ENCODE measurements at regions not wholly inside any gene's neighbourhood (a gene's known extent, or its start where the extent isn't known, plus 50 kb on each side); places are given as distances from the start of the nearest gene placed in this dataset.
"Not testable (repeated sequence)": the region's sequence is repeated elsewhere in the genome, so short reads cannot be mapped to it uniquely, and the experiment has no call there.

- no peak for DNase-seq (ENCODE audit: low spot score)
- TF ChIP-seq CTCF (IDR thresholded peaks at IDR 0.05) = no peak
- no peak overlapping the region for H3K4me3 ChIP-seq
Observed at GRCh38 chr1:233496993-233497392, 116.9 kb upstream of the KCNK1 start.

DNA sequence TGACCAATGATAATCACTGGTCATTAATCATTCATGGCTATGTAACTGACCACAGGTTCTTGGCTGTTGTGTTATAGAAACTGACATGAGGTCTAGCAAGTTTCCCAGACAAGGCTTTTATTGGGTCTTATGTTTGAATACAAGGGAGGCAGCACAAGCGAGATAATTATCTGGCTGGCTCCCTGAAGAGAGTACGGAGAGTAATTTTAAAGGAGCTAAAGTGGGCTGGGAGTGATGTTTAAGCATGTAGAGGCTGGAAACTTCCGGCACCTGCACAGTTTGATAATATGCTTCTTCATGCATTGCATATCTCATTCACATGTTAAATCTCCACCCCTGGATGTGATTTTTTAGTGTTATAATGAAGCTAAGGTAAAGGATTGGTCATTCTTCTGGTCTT, 116.2 kb upstream of the KCNK1 start:
- Histone ChIP-seq H3K36me3 (no peaks in the 10 kb centered on the region), H3K4me1 (no peaks in the 10 kb centered on the region), H3K9me3 (no peaks in the 10 kb centered on the region), H3K27ac (no peak overlapping the region), H3K4me3 (no peak overlapping the region), H3K27me3 (no peaks in the 10 kb centered on the region)
- no peak for TF ChIP-seq CTCF (IDR thresholded peaks at IDR 0.05)
- DNase-seq (ENCODE audit: low spot score) = no peak

More at GRCh38 chr1:233496993-233497392, 116.9 kb upstream of the KCNK1 start:
- Histone ChIP-seq H3K27ac (no peak overlapping the region), H3K27me3 (no peaks in the 10 kb centered on the region), H3K36me3 (no peaks in the 10 kb centered on the region), H3K9me3 (no peaks in the 10 kb centered on the region), H3K4me1 (no peaks in the 10 kb centered on the region)

- no peak for TF ChIP-seq CTCF (IDR thresholded peaks at IDR 0.05)
- no peaks in the 10 kb centered on the region for H3K36me3 ChIP-seq
- H3K27ac ChIP-seq = no peak overlapping the region
- no peaks in the 10 kb centered on the region for H3K4me1 ChIP-seq
- H3K27me3 ChIP-seq = no peaks in the 10 kb centered on the region
- no peaks in the 10 kb centered on the region for H3K9me3 ChIP-seq
- no peak overlapping the region for H3K4me3 ChIP-seq
- no peak for DNase-seq (ENCODE audit: low spot score)
Observed at GRCh38 chr1:233500106-233500505, 113.8 kb upstream of the KCNK1 start.

DNA sequence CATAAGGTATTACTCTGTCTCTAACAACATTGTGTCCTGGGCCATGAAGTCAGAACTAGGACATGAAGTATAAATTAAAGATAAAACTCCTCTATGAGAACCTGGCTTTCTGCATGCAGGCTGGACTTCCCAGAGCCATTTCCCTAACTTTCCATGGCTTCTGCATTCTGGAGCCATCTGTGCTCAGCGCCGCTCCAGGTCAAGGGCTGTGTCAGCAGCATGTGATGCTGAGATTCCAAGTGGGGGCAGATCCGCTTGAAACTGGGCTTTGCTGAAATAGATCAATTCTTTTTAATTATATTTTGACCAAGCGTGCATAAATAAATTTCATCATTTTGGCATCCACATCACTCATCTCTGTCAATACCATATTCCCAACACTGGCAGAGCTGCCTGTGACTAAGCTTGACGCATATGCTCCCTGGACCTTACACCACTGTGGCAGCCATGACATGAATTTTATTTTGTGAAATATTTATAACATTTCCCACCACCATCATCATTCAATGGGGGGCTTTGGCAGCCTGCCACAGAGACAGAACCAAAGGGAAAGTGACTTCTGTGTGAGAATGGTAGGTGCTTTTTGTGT, 110.4 kb upstream of the KCNK1 start:
- H3K4me3 ChIP-seq = no peak overlapping the region
- no peaks in the 10 kb centered on the region for H3K27me3 ChIP-seq
- H3K27ac ChIP-seq = no peak overlapping the region
- no peaks in the 10 kb centered on the region for H3K9me3 ChIP-seq
- no peaks in the 10 kb centered on the region for H3K4me1 ChIP-seq
- H3K36me3 ChIP-seq = no peaks in the 10 kb centered on the region
- no peak for TF ChIP-seq CTCF (IDR thresholded peaks at IDR 0.05)
- DNase-seq (ENCODE audit: low spot score) = no peak

- Histone ChIP-seq H3K27ac (no peak overlapping the region), H3K27me3 (no peaks in the 10 kb centered on the region), H3K4me1 (no peaks in the 10 kb centered on the region), H3K4me3 (no peak overlapping the region), H3K9me3 (no peaks in the 10 kb centered on the region), H3K36me3 (no peaks in the 10 kb centered on the region)
- no peak for TF ChIP-seq CTCF (IDR thresholded peaks at IDR 0.05)
- no peak for DNase-seq (ENCODE audit: low spot score)
Observed at GRCh38 chr1:233505130-233505529, 108.8 kb upstream of the KCNK1 start.

GRCh38 chr1:233505889-233506288, 108.0 kb upstream of the KCNK1 start:
- H3K4me1 ChIP-seq; H3K4me3 ChIP-seq; H3K36me3 ChIP-seq; H3K27ac ChIP-seq; H3K27me3 ChIP-seq; DNase-seq (ENCODE audit: low spot score); H3K9me3 ChIP-seq: not testable (repeated sequence)

Measured in right atrium auricular region (tissue), 2 donors.